LNCAP (cell line): ENCODE measurements at regions not wholly inside any gene's neighbourhood (a gene's known extent, or its start where the extent isn't known, plus 50 kb on each side); places are given as distances from the start of the nearest gene placed in this dataset.

ENCODE experiments used
- CTCF ChIP-seq: fragments of 450-650 bp; IDR thresholded peaks from 2 replicates; pipeline ENCODE4 v1.5.1; 2017; ENCODE audit warnings: mild to moderate bottlenecking

- no peak for TF ChIP-seq CTCF
Observed at GRCh38 chr12:97912943-97913342, 450.3 kb downstream of the RMST start.

- TF ChIP-seq CTCF: no peak
Observed at GRCh38 chr12:97921979-97922722, 459.5 kb downstream of the RMST start.

- no peak for TF ChIP-seq CTCF
Observed at GRCh38 chr12:97923546-97923945, 460.9 kb downstream of the RMST start.

- TF ChIP-seq CTCF: no peak
Observed at GRCh38 chr12:97924122-97924521, 461.5 kb downstream of the RMST start.

GRCh38 chr12:97927977-97928376, 465.4 kb downstream of the RMST start:
- TF ChIP-seq CTCF: no peak

GRCh38 chr12:97936165-97936564, 473.6 kb downstream of the RMST start:
- TF ChIP-seq CTCF: no peak

- TF ChIP-seq CTCF: no peak
Observed at GRCh38 chr12:97938031-97938430, 475.4 kb downstream of the RMST start.

GRCh38 chr12:97939156-97939555, 476.6 kb downstream of the RMST start:
- TF ChIP-seq CTCF: no peak
